ENCODE measurements at regions not wholly inside any gene's neighbourhood (a gene's known extent, or its start where the extent isn't known, plus 50 kb on each side); places are given as distances from the start of the nearest gene placed in this dataset.

DNA sequence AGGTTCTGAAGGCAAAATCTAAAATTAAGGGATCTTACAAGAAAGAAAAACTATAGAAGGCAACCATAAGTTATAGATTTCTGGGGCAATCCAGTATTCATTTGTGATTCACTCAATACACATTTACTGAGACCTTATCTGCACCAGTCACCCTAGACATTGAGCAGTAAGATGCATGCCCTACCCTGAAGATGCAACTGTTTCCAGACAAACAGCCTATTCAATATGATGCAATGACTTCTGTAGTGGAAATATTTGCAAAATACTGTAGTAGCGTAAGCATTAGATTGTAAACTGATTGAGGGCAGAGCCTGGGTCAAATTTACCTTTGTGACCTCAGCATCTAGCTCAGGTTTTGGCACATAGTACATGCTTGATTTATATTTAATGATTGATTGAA, 256.2 kb upstream of the ACTBL2 start:
- POLR2A ChIA-PET, result no interaction called here
- WGBS (ENCODE audit: low lambda C conversion rate), result 80% methylated on average over 1 of the region's 1 CpG
- CTCF ChIA-PET, result no interaction called here

More for the DNA sequence above, 256.2 kb upstream of the ACTBL2 start:
- Histone ChIP-seq H2AFZ (ENCODE audit: low read depth) (no peak overlapping the region), H3K9ac (no peak overlapping the region), H3K27me3 (ENCODE audit: insufficient read depth) (no peaks in the 10 kb centered on the region), H3K79me2 (ENCODE audit: insufficient read depth) (no peaks in the 10 kb centered on the region), H4K20me1 (ENCODE audit: insufficient read depth) (no peaks in the 10 kb centered on the region), H3K4me3 (ENCODE audit: low read depth in 2 of 2, low read length in 1 of 2) (no peak overlapping the region), H3K36me3 (replicated peaks in 1 of 2; ENCODE audit: control insufficient read depth in 1 of 2, insufficient read depth in 2 of 2, low read length in 1 of 2) (no peaks in the 10 kb centered on the region), H3K27ac (ENCODE audit: low read depth in 2 of 2, low read length in 1 of 2) (no peak overlapping the region; a peak in 1 of 4 replicates), H3K9me3 (no peaks in the 10 kb centered on the region), H3K9me2 (no peaks in the 10 kb centered on the region), H3K4me1 (ENCODE audit: control insufficient read depth in 1 of 2, insufficient read depth in 2 of 2, low read depth in 1 of 2, low read length in 1 of 2) (peaks cover 0 to 21% of the 10 kb centered on the region in 2 experiments; a peak in 2 of 4 replicates), H3K4me2 (no peak overlapping the region), H3F3A (replicated peaks; ENCODE audit: insufficient read depth) (peaks cover 22% of the 10 kb centered on the region)
- TF ChIP-seq FOXM1 (IDR thresholded peaks at IDR 0.05; ENCODE audit: low read depth), result no peak
- no peak for TF ChIP-seq MXI1 (IDR thresholded peaks at IDR 0.05; ENCODE audit: low read depth, low read length)
- TF ChIP-seq, protein P1, sequence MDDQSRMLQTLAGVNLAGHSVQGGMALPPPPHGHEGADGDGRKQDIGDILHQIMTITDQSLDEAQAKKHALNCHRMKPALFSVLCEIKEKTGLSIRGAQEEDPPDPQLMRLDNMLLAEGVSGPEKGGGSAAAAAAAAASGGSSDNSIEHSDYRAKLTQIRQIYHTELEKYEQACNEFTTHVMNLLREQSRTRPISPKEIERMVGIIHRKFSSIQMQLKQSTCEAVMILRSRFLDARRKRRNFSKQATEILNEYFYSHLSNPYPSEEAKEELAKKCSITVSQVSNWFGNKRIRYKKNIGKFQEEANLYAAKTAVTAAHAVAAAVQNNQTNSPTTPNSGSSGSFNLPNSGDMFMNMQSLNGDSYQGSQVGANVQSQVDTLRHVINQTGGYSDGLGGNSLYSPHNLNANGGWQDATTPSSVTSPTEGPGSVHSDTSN (IDR thresholded peaks at IDR 0.05), result no peak
- TF ChIP-seq ELF1 (IDR thresholded peaks at IDR 0.05), result no peak
- TF ChIP-seq RAD21 (IDR thresholded peaks at IDR 0.05; ENCODE audit: low read length), result no peak
- TF ChIP-seq POLR2AphosphoS5 (IDR thresholded peaks at IDR 0.05; ENCODE audit: low read depth, low read length), result no peak
- TF ChIP-seq CTCF (IDR thresholded peaks at IDR 0.05), result no peak
- no peak for TF ChIP-seq TEAD4 (IDR thresholded peaks at IDR 0.05; ENCODE audit: borderline replicate concordance, insufficient read depth)
- TF ChIP-seq YY1 (IDR thresholded peaks at IDR 0.05; ENCODE audit: low read depth), result no peak
- TF ChIP-seq MEF2A (IDR thresholded peaks at IDR 0.05; ENCODE audit: borderline replicate concordance, low read depth), result no peak
- no peak for TF ChIP-seq RFX5 (IDR thresholded peaks at IDR 0.05; ENCODE audit: low read length)
- TF ChIP-seq RXRA (IDR thresholded peaks at IDR 0.05; ENCODE audit: borderline replicate concordance, low read depth), result no peak
- TF ChIP-seq CHD2 (IDR thresholded peaks at IDR 0.05; ENCODE audit: low read length, partially characterized antibody), result no peak
- TF ChIP-seq, protein P2, sequence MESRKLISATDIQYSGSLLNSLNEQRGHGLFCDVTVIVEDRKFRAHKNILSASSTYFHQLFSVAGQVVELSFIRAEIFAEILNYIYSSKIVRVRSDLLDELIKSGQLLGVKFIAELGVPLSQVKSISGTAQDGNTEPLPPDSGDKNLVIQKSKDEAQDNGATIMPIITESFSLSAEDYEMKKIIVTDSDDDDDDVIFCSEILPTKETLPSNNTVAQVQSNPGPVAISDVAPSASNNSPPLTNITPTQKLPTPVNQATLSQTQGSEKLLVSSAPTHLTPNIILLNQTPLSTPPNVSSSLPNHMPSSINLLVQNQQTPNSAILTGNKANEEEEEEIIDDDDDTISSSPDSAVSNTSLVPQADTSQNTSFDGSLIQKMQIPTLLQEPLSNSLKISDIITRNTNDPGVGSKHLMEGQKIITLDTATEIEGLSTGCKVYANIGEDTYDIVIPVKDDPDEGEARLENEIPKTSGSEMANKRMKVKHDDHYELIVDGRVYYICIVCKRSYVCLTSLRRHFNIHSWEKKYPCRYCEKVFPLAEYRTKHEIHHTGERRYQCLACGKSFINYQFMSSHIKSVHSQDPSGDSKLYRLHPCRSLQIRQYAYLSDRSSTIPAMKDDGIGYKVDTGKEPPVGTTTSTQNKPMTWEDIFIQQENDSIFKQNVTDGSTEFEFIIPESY (IDR thresholded peaks at IDR 0.05; ENCODE audit: borderline replicate concordance, low read depth), result no peak
- TF ChIP-seq, protein P3, sequence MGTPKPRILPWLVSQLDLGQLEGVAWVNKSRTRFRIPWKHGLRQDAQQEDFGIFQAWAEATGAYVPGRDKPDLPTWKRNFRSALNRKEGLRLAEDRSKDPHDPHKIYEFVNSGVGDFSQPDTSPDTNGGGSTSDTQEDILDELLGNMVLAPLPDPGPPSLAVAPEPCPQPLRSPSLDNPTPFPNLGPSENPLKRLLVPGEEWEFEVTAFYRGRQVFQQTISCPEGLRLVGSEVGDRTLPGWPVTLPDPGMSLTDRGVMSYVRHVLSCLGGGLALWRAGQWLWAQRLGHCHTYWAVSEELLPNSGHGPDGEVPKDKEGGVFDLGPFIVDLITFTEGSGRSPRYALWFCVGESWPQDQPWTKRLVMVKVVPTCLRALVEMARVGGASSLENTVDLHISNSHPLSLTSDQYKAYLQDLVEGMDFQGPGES (IDR thresholded peaks at IDR 0.05; ENCODE audit: low read depth, low read length), result no peak
- TF ChIP-seq FOSL2 (IDR thresholded peaks at IDR 0.05; ENCODE audit: borderline replicate concordance, low read depth), result no peak
- no peak for TF ChIP-seq MAX (IDR thresholded peaks at IDR 0.05; ENCODE audit: low read depth)
- TF ChIP-seq EZH2phosphoT487 (IDR thresholded peaks at IDR 0.05; ENCODE audit: borderline replicate concordance, low read depth), result no peak
- DNase-seq, result no peak
